Loucy (cell line): ENCODE measurements at regions not wholly inside any gene's neighbourhood (a gene's known extent, or its start where the extent isn't known, plus 50 kb on each side); places are given as distances from the start of the nearest gene placed in this dataset.

ENCODE experiments used
- CTCF ChIP-seq: fragments of 200-600 bp; sonication (generic); conservative IDR thresholded peaks from 2 replicates; pipeline ENCODE4 v1.5.1; 2014; ENCODE audit warnings: mild to moderate bottlenecking, antibody characterized with exemption, low read length
- EZH2phosphoT487 ChIP-seq: fragments of 200-600 bp; IDR thresholded peaks from 2 replicates; pipeline ENCODE4 v1.6.1; 2018; ENCODE audit warnings: antibody characterized with exemption, mild to moderate bottlenecking, moderate library complexity, borderline replicate concordance

- no peak for TF ChIP-seq CTCF
- TF ChIP-seq EZH2phosphoT487 = no peak
These were observed 902.5 kb downstream of the ZPLD1 start for GRCh38 chr3:103337179-103337845.
